K562 (cell line): ENCODE measurements at regions not wholly inside any gene's neighbourhood (a gene's known extent, or its start where the extent isn't known, plus 50 kb on each side); places are given as distances from the start of the nearest gene placed in this dataset.

Source experiments
- ASH1L ChIP-seq: fragments of 450-650 bp; IDR thresholded peaks from 2 replicates; pipeline ENCODE4 v1.6.1; 2018; ENCODE audit warnings: borderline replicate concordance, mild to moderate bottlenecking, low read depth; ENCODE audit not compliant: partially characterized antibody
- CTCF ChIP-seq, 3 experiments: IDR thresholded peaks in 2 of 3; conservative IDR thresholded peaks in 1 of 3; 2 replicates each; pipeline ENCODE4 v1.5.1; 2011 to 2012; ENCODE audit warnings: low read length in 3 of 3, mild to moderate bottlenecking in 3 of 3, control low read depth in 2 of 3, improper control_type of control experiment in 1 of 3, inconsistent platforms in 1 of 3, low read depth in 1 of 3, mixed read lengths in 1 of 3, moderate library complexity in 1 of 3; ENCODE audit not compliant: insufficient read depth in 2 of 3
- HDAC6 ChIP-seq: IDR thresholded peaks from 2 replicates; pipeline ENCODE4 v1.6.1; 2012; ENCODE audit warnings: low read depth, mild to moderate bottlenecking, control low read depth, inconsistent platforms, low read length, moderate library complexity
- HDAC8 ChIP-seq: fragments of 450-650 bp; IDR thresholded peaks from 2 replicates; pipeline ENCODE4 v1.6.1; 2016; ENCODE audit warnings: mild to moderate bottlenecking, missing genetic modification characterization, moderate library complexity, missing compliant biosample characterization
- HDGF ChIP-seq: fragments of 450-650 bp; IDR thresholded peaks from 2 replicates; pipeline ENCODE4 v1.6.1; 2016
- RB1 ChIP-seq: fragments of 450-650 bp; IDR thresholded peaks from 2 replicates; pipeline ENCODE4 v1.6.1; 2017; ENCODE audit warnings: low read depth, mild to moderate bottlenecking
- RBM17 ChIP-seq: fragments of 200-400 bp; formaldehyde crosslinking; IDR thresholded peaks from 2 replicates; pipeline ENCODE4 v1.6.1; 2017; ENCODE audit warnings: low read depth, mild to moderate bottlenecking, low read length, borderline replicate concordance
- ZBTB43 ChIP-seq: sonication (generic); formaldehyde crosslinking; IDR thresholded peaks from 2 replicates; pipeline ENCODE4 v1.8.0; 2023; ENCODE audit warnings: mild to moderate bottlenecking, missing genetic modification reagents
- ZKSCAN3 ChIP-seq: fragments of 250-450 bp; sonication (Bioruptor Pico); IDR thresholded peaks from 2 replicates; pipeline ENCODE4 v1.4.0; 2020
- ZNF740 ChIP-seq, 3 experiments: fragments of 200-800 bp in 1 of 3; sonication (Bioruptor generic) in 1 of 3; sonication (generic) in 1 of 3; formaldehyde crosslinking in 1 of 3; IDR thresholded peaks; 2 replicates each; pipeline versions ENCODE4 v1.6.1 to v1.8.0; 2016 to 2022; ENCODE audit warnings: mild to moderate bottlenecking in 2 of 3, missing compliant biosample characterization in 2 of 3, missing genetic modification characterization in 2 of 3, missing genetic modification reagents in 1 of 3

GRCh38 chr5:28027851-28028250 is 989.5 kb upstream of the CDH9 start:
- TF ChIP-seq RB1 (no peak), HDAC6 (no peak), HDAC8 (tag) (no peak), ZKSCAN3 (CRISPR knock-in tag) (no peak), HDGF (no peak), ASH1L (no peak), ZNF740 (CRISPR knock-in tag; IDR thresholded peaks at IDR 0.05) (no peak), ZNF740 (tag; IDR thresholded peaks at IDR 0.05) (no peak), CTCF (IDR thresholded peaks at IDR 0.05 in 2 of 3, conservative IDR thresholded peaks at IDR 0.05 in 1 of 3; ENCODE audit: insufficient read depth in 2 of 3, low read depth in 1 of 3, low read length in 3 of 3) (no peak), RBM17 (no peak), ZBTB43 (CRISPR knock-in tag) (no peak)
